ENCODE measurements at regions not wholly inside any gene's neighbourhood (a gene's known extent, or its start where the extent isn't known, plus 50 kb on each side); places are given as distances from the start of the nearest gene placed in this dataset.

DNA sequence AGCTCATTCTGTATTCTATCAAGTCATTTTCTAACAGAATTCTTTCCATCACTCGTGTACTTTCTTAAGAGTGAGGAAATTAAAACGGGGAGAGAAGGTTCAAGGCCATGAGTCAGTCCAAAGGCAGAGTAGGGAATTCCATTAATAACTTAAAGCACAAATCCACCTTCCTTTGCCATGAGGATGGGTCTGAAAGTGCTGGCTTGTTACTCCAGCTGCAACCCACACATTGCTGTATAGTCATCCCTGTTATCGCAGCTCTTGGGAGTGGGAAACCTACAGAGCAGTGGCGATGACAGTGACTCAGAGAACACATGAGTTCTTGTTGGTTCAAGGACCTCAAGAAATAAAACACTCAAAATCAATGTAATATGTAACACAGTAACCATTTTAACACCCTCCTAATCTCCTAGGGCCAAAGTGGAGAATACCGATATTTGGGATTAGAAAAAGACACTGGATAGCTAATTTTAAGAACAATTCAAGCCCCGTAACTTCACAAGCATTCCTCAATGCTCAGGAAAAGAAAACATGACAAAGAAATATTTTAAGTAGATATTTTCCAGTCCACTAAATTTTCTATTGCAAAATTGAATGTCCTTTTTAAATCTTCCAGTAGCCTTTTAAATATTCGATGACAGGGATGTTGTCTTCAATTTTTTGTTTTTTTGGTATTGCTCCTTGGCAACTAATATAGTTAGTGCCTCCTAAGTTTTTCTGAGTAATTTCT lies 179.9 kb upstream of the THBS1 start:
- TF ChIP-seq ZBTB43 (CRISPR knock-in tag; IDR thresholded peaks at IDR 0.05) (no peak), NR2C2 (CRISPR knock-in tag; IDR thresholded peaks at IDR 0.05) (no peak), NR1H2 (CRISPR knock-in tag; IDR thresholded peaks at IDR 0.05) (no peak), USF2 (CRISPR knock-in tag; IDR thresholded peaks at IDR 0.05) (no peak), SP1 (CRISPR knock-in tag; conservative IDR thresholded peaks at IDR 0.05) (no peak), GTF2I (CRISPR knock-in tag; conservative IDR thresholded peaks at IDR 0.05) (no peak), ZNF121 (CRISPR knock-in tag; IDR thresholded peaks at IDR 0.05) (no peak), PRRX2 (CRISPR knock-in tag; IDR thresholded peaks at IDR 0.05) (no peak), ZNF138 (CRISPR knock-in tag; conservative IDR thresholded peaks at IDR 0.05) (no peak), JUN (CRISPR knock-in tag; IDR thresholded peaks at IDR 0.05) (no peak)
- TF ChIP-seq, protein P1, sequence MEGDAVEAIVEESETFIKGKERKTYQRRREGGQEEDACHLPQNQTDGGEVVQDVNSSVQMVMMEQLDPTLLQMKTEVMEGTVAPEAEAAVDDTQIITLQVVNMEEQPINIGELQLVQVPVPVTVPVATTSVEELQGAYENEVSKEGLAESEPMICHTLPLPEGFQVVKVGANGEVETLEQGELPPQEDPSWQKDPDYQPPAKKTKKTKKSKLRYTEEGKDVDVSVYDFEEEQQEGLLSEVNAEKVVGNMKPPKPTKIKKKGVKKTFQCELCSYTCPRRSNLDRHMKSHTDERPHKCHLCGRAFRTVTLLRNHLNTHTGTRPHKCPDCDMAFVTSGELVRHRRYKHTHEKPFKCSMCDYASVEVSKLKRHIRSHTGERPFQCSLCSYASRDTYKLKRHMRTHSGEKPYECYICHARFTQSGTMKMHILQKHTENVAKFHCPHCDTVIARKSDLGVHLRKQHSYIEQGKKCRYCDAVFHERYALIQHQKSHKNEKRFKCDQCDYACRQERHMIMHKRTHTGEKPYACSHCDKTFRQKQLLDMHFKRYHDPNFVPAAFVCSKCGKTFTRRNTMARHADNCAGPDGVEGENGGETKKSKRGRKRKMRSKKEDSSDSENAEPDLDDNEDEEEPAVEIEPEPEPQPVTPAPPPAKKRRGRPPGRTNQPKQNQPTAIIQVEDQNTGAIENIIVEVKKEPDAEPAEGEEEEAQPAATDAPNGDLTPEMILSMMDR (IDR thresholded peaks at IDR 0.05), result no peak
- TF ChIP-seq, protein P2, sequence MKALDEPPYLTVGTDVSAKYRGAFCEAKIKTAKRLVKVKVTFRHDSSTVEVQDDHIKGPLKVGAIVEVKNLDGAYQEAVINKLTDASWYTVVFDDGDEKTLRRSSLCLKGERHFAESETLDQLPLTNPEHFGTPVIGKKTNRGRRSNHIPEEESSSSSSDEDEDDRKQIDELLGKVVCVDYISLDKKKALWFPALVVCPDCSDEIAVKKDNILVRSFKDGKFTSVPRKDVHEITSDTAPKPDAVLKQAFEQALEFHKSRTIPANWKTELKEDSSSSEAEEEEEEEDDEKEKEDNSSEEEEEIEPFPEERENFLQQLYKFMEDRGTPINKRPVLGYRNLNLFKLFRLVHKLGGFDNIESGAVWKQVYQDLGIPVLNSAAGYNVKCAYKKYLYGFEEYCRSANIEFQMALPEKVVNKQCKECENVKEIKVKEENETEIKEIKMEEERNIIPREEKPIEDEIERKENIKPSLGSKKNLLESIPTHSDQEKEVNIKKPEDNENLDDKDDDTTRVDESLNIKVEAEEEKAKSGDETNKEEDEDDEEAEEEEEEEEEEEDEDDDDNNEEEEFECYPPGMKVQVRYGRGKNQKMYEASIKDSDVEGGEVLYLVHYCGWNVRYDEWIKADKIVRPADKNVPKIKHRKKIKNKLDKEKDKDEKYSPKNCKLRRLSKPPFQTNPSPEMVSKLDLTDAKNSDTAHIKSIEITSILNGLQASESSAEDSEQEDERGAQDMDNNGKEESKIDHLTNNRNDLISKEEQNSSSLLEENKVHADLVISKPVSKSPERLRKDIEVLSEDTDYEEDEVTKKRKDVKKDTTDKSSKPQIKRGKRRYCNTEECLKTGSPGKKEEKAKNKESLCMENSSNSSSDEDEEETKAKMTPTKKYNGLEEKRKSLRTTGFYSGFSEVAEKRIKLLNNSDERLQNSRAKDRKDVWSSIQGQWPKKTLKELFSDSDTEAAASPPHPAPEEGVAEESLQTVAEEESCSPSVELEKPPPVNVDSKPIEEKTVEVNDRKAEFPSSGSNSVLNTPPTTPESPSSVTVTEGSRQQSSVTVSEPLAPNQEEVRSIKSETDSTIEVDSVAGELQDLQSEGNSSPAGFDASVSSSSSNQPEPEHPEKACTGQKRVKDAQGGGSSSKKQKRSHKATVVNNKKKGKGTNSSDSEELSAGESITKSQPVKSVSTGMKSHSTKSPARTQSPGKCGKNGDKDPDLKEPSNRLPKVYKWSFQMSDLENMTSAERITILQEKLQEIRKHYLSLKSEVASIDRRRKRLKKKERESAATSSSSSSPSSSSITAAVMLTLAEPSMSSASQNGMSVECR (CRISPR knock-in tag; IDR thresholded peaks at IDR 0.05; ENCODE audit: borderline replicate concordance), result no peak
- TF ChIP-seq, protein P3, sequence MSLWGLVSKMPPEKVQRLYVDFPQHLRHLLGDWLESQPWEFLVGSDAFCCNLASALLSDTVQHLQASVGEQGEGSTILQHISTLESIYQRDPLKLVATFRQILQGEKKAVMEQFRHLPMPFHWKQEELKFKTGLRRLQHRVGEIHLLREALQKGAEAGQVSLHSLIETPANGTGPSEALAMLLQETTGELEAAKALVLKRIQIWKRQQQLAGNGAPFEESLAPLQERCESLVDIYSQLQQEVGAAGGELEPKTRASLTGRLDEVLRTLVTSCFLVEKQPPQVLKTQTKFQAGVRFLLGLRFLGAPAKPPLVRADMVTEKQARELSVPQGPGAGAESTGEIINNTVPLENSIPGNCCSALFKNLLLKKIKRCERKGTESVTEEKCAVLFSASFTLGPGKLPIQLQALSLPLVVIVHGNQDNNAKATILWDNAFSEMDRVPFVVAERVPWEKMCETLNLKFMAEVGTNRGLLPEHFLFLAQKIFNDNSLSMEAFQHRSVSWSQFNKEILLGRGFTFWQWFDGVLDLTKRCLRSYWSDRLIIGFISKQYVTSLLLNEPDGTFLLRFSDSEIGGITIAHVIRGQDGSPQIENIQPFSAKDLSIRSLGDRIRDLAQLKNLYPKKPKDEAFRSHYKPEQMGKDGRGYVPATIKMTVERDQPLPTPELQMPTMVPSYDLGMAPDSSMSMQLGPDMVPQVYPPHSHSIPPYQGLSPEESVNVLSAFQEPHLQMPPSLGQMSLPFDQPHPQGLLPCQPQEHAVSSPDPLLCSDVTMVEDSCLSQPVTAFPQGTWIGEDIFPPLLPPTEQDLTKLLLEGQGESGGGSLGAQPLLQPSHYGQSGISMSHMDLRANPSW (CRISPR knock-in tag; conservative IDR thresholded peaks at IDR 0.05; ENCODE audit: low read depth), result no peak
